Epidermal melanocyte (primary cell): ENCODE measurements at regions not wholly inside any gene's neighbourhood (a gene's known extent, or its start where the extent isn't known, plus 50 kb on each side); places are given as distances from the start of the nearest gene placed in this dataset.
"Not testable (repeated sequence)": the region's sequence is repeated elsewhere in the genome, so short reads cannot be mapped to it uniquely, and the experiment has no call there.

Source experiments
- DNase-seq: peaks from one replicate; pipeline ENCODE4 v3.0.0; 2011; ENCODE audit warnings: low spot score; ENCODE audit not compliant: insufficient read length

DNA sequence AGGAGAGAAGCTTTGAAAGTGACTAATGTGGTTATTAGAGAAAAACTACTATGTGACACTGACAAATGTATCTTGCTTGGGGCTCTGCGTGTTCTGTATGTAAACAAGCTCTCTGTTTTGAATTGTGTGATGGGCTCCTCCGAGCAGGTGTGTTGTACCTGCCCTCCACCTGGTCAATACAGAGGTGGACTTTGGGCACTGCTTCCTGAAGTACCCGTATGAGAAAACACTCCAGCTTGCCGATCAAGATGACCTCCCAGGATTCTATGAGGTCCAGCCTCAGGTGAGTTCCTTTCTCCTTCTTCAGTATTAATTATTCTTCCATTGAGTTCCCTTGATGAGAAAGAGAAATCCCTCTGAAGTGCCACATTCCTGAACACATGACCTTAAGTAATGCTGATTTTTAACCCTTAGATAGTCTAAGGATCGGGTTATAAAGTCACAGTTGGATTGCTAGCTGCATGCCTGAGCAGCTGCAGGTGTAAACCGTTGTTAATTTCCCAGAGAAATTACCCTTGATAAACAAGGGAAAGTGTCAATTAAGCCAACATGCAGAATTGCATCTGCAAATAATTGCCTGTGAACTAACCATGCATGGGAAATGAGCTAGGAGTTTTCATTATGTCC is 292.0 kb upstream of the NBPF12 start:
- not testable (repeated sequence) for DNase-seq

DNA sequence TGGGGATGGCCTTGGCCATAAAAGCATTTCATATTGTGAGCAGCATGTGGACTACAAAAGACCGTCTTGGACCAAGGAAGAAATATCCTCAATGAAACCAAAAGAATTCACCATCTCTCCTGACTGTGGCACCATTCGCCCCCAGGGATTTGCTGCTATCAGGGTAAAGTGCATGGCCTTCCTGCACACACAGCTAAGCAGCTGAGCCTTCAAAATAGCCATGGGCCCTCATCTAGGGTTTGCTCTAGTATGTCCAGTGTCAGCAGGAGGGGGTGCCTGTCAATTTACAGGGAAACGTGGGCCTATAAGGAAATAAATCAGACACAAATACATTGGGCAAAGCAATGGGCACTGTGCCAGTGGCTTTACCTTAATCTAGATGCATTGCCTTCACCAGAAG is 296.6 kb upstream of the NBPF12 start:
- not testable (repeated sequence) for DNase-seq

DNA sequence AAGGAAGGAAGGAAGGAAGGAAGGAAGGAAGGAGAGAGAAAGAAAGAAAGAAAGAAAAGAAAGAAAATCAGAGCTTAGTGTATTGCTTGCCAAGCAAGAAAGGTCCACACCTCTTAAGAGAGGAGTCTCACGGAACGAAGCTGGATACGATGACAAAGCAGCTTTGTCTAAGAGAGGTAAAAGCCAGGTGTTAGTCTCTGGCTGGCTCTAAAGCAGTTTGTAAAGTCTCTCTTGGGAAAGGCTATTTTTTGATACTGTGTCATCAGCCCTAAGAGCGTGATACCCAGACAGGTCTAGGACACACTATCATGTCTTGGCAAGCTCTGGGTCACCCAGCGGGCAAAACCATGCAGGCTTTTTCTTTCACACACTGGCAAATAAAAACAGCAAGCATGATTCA is 297.5 kb upstream of the NBPF12 start:
- not testable (repeated sequence) for DNase-seq

DNA sequence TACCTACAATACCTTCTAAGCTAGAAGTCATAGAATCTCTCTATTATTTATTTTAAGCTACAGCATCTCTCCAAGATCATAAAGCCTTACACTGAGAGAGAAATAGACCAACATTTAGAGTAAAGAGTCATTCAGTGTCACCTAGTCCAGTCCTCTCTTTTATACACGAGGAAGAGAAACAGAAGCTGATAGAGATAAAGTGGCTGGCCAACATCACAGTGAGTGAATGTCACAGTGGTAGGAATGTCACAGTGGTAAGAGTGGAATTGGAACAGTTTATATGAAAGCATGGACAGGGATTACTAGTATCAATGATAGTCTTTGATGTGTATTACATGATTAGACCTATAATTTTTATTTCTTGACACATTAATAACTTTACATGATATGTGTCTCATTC is 307.8 kb upstream of the NBPF12 start:
- DNase-seq = not testable (repeated sequence)

DNA sequence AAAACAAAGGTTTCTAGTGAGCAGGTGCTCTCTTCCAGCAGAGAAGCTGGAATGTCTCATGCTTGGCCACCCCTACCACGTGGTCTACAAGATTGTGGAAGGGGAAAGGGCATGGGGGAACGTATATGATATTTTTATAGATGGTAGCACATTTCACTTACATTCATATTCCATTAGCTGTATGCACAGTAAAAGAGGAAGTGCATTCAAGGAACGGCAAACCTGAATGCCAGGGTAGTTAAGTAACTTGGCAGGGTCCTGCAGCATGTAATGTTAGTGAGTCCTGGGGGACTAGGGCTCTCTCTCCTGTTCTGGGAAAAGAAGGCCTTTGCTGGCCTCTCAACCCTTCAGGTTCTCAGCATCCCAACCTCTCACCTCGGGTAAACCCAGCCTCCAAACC is 319.5 kb upstream of the NBPF12 start:
- not testable (repeated sequence) for DNase-seq

DNA sequence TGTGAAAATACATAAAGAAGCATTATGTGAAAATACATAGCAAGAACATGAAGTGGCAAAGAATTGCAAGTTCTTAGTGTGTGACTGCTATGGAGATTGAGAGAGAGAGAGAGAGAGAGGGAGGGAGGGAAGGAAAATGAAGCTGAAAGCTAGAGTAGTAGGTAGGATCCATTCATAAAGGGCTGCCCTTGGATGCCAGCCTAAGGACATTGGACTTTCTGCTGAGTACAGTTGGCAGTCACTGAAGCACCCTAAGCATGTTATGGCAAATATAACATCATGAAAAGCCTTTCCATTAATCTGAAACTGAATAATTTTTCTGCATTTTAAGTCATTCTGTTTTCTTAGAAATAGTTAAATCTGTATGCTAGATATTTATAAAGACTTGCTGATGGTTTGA is 333.4 kb upstream of the NBPF12 start:
- DNase-seq = not testable (repeated sequence)

DNA sequence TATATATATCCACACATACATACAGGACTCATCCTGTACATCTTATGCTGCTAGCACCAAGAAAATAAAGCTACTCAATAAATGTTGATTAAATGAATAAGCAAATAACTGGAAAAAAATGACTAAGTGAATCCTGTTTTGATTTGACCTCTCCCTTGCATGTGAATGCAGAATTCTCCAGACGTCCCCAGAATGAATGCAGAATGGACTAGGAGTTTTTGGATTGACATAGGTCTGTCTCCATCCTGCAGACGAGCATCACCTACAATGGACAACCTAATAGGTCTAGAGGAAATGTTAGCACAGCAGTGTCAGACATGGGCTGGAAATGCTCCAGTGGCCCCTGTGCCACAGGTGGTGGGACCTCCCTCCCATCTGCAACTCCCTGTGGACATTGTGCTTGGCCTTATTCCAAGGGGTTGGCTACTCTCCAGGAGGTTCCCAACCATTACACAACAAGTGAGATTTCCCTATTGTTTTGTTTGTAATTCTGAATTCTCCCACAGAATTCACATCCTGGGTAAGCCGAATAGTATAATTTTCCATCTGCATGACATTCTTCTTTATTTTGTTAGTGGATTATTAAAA is 337.3 kb upstream of the NBPF12 start:
- DNase-seq = not testable (repeated sequence)

DNA sequence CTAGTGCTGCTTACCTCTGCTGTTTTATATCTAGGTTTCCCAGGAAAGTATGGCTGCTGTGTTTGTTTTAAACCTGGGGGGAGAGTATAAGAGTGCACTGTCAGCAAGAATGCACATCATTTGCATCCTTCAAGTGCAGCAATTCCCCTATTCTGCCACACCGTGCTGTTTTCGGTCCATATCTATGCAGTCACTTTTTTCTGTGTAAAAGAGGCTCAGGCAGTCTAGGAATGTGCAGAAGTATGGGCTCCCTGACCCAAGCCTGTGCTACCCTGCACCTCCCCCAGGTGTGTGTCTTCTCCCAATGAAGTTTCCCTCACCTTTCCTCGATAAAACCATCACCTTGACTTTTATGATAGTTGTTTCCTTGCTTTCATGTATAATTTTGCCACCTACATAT is 338.2 kb upstream of the NBPF12 start:
- not testable (repeated sequence) for DNase-seq

DNA sequence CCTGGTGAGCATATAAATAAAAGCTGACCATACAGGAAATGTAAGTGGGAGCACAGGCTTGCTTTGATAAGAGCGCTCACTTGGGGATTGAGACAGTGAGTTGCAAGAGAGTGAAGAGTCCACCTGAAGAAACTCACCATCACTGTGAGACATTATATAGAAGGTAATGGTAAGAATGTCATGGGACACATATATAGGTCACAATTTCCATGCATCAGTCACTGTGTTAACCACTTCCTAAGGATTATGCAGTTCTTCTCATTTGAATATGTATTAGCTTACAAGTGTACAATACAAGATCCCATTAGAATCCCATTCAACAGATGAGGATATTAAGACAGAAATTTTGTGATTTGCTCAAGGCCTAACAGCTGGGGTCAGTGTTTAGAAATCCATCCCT is 352.4 kb upstream of the NOTCH2NLA start:
- DNase-seq = not testable (repeated sequence)

DNA sequence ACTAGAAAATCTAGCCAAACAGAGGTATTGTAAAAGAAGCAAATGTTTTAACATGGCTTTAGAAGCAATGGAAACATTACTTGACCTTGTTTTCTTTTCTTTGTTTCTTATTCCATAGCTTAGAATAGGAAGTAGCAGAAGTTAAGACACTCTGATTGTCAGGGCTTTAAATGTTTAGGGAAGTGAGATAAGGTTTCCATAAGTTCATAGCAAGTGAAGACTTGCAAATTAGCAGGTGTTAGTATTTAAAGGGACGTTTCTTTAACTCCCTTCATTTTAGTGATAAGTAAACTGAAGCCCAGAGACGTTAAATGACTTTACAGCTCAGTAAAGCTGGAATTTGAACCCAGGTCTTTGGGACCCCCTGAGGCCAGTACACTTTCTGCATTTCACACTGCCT is 338.7 kb upstream of the NOTCH2NLA start:
- not testable (repeated sequence) for DNase-seq

DNA sequence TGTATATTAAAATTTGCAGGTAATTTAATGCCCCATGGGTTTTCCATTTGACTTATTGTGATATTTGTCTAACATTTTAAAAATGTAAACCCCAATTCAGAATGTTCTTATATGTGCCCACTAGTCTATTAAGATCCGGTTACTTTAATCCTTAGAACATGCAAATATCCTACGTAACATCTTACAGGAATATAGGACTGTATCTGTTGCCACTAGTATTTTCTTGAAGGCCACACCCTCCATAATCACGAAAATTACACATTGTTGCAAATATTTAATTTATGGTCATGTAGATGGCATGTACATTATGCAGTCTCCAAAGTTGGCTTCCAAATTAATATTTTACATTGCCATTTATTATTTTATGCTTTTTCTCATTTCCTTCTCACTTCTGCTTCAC is 329.2 kb upstream of the NOTCH2NLA start:
- DNase-seq = not testable (repeated sequence)

DNA sequence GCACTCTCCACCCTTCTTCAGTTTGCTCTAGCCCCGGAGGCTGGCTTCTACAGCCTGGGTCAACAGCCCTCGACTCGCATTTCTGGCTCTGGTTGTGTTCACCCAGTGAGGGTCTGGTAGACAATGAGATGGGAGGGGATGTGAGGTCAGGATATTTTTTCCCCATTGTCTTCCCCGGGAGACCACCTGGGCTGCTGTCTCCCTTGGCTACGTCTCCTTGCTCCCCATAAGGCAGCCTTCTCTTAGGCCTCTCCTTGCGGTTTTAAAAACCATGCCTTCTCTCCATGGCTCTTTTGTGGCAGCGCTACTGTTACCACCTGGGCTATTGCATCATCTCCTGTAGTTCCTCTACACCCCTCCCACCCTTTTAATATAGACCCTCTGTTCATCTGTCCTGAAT is 327.6 kb upstream of the NOTCH2NLA start:
- DNase-seq = not testable (repeated sequence)

DNA sequence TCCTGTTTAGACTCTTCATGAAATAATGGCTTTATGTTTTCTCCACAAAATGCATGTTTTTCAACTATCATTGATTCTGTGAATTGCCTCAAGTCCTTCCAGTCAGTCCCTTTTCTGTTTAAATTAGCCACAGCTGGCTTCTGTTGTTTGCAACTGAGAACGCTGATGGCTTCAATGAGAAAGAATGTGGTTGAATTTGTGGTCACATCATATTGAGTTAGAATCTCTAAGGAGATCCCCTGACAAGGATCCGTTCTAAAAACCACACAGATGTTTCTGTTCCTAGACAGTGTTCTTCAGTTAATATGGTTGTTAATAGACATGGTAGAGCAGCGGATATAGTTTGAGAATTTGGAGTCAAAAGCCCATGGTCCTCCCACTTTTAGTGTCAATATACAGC is 323.6 kb upstream of the NOTCH2NLA start:
- DNase-seq = not testable (repeated sequence)

DNA sequence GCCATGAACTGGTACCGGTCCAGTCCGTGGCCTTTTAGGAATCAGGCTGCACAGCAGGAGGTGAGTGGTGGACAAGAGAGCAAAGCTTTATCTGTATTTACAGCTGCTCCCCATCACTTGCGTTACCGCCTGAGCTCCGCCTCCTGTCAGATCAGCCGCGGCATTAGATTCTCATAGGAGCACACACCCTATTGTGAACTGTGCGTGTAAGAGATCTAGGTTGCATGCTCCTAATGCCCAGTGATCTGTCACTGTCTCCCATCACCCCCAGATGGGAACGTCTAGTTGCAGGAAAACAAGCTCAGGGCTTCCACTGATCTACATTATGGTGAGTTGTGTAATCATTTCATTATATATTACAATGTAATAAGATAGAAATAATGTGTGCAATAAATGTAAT is 319.9 kb upstream of the NOTCH2NLA start:
- DNase-seq = not testable (repeated sequence)

DNA sequence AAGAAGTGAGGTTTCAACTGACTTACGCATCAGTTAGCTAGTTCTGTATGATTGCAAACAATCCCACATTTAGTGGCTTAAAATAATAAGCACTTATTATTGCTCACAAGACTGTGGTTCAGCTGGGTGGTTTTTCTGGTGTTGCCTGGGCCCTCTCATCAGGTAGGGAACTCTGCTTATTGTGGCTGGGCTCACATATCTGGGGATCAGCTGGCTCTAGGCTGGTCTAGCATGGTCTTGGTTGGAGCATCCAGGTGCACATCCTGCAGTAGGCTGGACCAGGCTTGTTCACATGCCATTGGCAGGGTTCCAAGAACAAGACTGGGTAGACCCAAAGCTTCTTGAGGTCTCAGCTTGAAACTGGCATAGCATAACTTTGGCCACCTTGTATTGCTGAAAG is 317.4 kb upstream of the NOTCH2NLA start:
- DNase-seq = not testable (repeated sequence)

DNA sequence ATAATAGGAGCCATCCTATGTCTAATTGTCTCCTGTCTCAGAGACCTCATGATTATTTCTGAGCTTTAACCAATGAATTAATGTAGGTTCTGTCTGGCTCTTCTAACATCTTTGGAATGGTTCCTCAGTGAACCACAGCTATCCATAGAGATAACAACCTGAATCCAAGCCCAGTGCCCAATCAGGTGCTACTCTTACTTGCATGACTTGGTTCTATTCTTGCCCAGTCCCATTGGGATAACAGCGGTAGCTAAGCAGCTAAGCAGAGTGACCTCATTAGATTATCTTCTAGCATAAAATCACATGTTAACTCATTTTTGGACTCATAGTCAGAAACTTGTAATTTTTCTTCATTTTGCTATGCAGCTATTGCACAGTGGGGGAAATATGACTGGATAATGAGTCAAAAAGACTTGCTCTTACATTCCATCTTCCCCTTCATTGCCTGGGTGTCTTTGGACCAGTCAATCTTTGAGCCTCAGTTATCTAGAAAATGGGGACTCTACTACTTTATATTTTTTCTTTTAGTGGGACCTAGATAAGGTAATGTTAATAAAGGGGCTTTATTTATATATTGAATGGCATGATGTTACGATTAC is 309.1 kb upstream of the NOTCH2NLA start:
- DNase-seq = not testable (repeated sequence)

DNA sequence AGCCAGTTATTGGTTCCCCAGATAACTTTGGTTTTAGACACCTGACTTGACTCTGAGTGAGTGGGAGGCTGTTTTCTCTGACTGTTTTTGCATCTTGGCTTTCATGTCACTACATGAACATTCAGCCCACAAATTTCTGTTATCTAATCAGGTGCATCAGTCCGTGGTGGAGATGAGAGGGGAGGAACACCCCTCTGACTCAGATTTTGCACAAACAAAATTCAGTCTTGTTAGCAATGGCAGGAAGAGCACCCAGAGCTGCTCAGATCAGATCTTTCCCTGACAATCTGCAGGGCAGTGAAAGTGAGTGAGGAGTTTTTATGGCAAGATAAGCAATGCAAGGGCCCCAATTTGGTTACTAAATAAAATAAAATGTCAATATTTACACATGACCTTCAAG is 307.2 kb upstream of the NOTCH2NLA start:
- not testable (repeated sequence) for DNase-seq

DNA sequence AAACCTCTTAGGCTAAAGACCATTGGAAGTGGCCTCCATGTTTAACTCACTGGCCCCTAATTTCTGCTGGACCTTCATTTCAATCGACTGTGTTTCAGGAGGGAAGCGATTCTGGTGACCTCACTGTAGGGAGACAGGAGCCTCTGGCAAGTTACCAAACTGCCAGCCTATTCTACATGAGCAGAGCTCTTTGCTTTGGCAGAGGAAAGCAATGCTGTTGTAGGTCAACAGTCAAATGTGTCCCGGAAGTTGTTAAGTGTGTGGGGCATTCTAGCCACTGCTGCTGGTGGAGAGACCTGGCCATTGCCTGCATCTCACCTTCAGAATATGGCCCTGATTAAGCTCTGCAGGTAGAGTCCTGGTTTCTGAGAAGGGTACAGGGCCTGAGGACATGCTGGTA is 306.8 kb upstream of the NOTCH2NLA start:
- DNase-seq = not testable (repeated sequence)

DNA sequence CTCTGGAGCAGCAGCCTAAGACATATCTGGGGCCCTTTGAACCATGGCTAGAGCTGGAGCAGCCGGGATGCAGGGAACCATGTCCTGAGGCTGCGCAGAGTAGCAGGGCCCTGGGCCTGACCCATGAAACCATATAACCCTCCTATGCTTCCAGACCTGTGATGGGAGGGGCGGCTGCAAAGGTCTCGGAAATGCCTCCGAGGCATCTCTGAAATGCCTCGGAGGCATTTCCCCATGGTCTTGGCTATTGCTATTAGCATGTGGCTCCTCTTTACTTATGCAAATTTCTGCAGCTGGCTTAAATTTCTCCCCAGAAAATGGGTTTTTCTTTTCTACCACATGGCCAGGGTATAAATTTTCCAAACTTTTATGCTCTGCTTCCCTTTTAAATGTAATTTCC is 302.1 kb upstream of the NOTCH2NLA start:
- not testable (repeated sequence) for DNase-seq

DNA sequence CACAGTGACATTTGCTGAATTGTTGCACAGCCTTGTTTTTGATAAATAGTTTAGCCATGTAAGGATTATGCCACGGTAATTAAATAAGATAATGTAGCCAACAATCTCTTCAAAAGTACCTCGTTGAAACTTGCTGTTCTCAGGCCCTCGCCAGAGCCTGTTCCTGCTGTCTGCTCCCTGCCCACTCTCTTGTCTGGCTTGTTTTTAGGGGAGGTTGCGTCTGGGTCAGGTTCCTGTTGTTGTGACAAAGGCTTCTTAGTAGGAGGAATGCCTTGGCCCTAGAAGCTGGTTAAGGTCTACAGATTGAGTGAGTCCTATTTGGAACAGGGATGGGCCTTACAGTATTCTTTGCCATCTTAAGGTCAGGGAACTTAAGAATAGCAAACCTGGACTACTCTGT is 294.0 kb upstream of the NOTCH2NLA start:
- not testable (repeated sequence) for DNase-seq

DNA sequence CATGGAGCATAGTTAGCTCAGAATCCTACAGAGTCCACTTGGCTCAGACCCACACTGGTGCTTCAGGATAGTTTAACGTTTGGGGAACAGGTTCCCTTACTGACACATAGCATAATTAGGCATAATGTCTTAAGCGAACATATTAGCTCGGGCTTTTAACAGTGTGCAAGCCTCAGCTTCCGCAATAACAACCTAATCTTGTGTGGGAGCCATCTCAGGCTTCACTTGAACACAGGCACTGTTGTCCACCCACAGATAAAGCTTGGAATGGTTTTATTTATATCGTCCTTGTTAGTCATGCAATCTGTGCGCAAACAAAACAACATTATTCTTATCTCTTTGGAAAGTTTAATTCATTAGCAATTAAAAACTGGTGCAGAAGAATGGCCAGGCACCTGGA is 293.5 kb upstream of the NOTCH2NLA start:
- DNase-seq = not testable (repeated sequence)

DNA sequence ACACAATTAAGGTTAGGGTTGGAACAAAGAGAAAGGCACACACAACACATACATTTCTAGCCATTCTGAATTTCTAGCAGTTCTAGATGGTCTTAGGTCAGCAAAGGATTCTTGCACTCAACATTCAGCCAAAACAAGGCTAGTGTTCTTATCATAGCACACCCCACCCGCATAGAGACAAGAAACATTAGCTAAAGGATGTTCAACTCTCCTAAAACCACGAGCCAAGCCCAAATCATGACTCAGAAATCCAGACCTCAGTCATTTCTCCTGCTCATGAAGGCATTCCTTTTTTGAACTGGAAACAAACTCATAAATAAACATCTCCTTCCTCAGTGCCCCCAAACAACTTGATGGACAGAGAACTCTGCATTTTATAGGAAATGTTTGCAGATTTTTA is 293.0 kb upstream of the NOTCH2NLA start:
- DNase-seq = not testable (repeated sequence)

DNA sequence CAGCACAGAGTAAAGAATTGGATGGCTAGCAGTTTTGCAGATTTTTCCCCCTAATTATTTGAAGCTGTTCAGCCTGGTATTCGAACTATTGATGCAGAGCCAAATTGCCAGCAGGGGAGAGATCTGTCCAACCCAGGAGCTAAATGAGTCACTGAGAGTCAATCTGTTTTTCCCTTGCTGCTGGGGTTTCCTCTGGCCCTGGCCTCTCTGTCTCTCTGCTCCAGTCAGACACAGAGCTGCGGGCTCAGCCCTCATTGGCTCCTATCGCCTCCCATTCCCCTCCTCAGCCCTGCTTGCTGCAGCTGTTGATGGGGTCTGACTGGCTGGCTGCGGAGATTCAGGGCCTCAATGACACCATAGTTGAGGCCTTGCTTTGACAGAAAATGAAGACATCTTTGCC is 284.9 kb upstream of the NOTCH2NLA start:
- DNase-seq = not testable (repeated sequence)
